NCI-H82 treated with DMSO at 0.1 percent for 48 hours (cell line): ENCODE measurements at regions not wholly inside any gene's neighbourhood (a gene's known extent, or its start where the extent isn't known, plus 50 kb on each side); places are given as distances from the start of the nearest gene placed in this dataset.

Experiments used
- DNase-seq: peaks from one replicate; lab custom pipeline; 2025; ENCODE audit not compliant: unreplicated experiment; lab: John Stamatoyannopoulos, UW

- no peak for DNase-seq
Observed at GRCh38 chr13:72127031-72127430, 260.0 kb upstream of the DACH1 start.

- no peak for DNase-seq
Observed at GRCh38 chr13:72126424-72126823, 259.4 kb upstream of the DACH1 start.

- DNase-seq: no peak
Observed at GRCh38 chr13:72125561-72125960, 258.6 kb upstream of the DACH1 start.

GRCh38 chr13:72122661-72123255, 255.8 kb upstream of the DACH1 start:
- no peak for DNase-seq

GRCh38 chr13:72121466-72121865, 254.5 kb upstream of the DACH1 start:
- no peak for DNase-seq

GRCh38 chr13:72120632-72121031, 253.6 kb upstream of the DACH1 start:
- no peak for DNase-seq

GRCh38 chr13:72113931-72114330, 246.9 kb upstream of the DACH1 start:
- DNase-seq: no peak

GRCh38 chr13:72113076-72113475, 246.1 kb upstream of the DACH1 start:
- no peak for DNase-seq

- no peak for DNase-seq
Observed at GRCh38 chr13:72112216-72112615, 245.2 kb upstream of the DACH1 start.

GRCh38 chr13:72109863-72110262, 242.9 kb upstream of the DACH1 start:
- DNase-seq: no peak

GRCh38 chr13:72104656-72105180, 237.7 kb upstream of the DACH1 start:
- DNase-seq: no peak

- no peak for DNase-seq
Observed at GRCh38 chr13:72101768-72102400, 234.9 kb upstream of the DACH1 start.

- DNase-seq: no peak
Observed at GRCh38 chr13:72100339-72100738, 233.3 kb upstream of the DACH1 start.

GRCh38 chr13:72097568-72097967, 230.6 kb upstream of the DACH1 start:
- no peak for DNase-seq

GRCh38 chr13:72093262-72093661, 226.3 kb upstream of the DACH1 start:
- DNase-seq: no peak

GRCh38 chr13:72074663-72075062, 207.7 kb upstream of the DACH1 start:
- DNase-seq: no peak

- DNase-seq: no peak
Observed at GRCh38 chr13:72072261-72072660, 205.3 kb upstream of the DACH1 start.

- DNase-seq: no peak
Observed at GRCh38 chr13:72071713-72072112, 204.7 kb upstream of the DACH1 start.

GRCh38 chr13:72062566-72062965, 195.6 kb upstream of the DACH1 start:
- no peak for DNase-seq

GRCh38 chr13:72061613-72062012, 194.6 kb upstream of the DACH1 start:
- DNase-seq: no peak

GRCh38 chr13:72050251-72050650, 183.2 kb upstream of the DACH1 start:
- no peak for DNase-seq

- no peak for DNase-seq
Observed at GRCh38 chr13:72043366-72043765, 176.4 kb upstream of the DACH1 start.

- no peak for DNase-seq
Observed at GRCh38 chr13:72041165-72041564, 174.2 kb upstream of the DACH1 start.
